ENCODE measurements at regions not wholly inside any gene's neighbourhood (a gene's known extent, or its start where the extent isn't known, plus 50 kb on each side); places are given as distances from the start of the nearest gene placed in this dataset.

DNA sequence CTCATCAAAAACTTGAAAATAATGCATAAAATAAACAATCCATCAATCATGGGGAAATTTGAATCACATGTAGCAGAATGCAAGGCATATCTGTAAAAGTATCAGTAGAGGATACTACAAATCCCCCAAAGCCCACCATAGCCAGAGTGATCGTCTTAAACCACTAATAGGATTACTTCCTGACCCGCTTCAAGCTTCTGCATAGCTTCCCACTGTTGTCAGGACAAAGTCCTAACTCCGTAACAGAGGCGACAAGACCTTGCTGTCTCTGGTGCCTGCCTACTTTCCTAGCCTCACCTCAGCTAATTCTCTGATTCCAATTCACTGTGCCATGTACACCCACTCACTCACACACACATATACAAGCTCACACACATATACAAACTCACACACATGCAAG is 161.2 kb upstream of the NFIA start:
- TF ChIP-seq ZNF121 (CRISPR knock-in tag; IDR thresholded peaks at IDR 0.05) (no peak), ZNF138 (CRISPR knock-in tag; conservative IDR thresholded peaks at IDR 0.05) (no peak), ETV6 (CRISPR knock-in tag; IDR thresholded peaks at IDR 0.05) (no peak), MXD4 (CRISPR knock-in tag; IDR thresholded peaks at IDR 0.05; ENCODE audit: borderline replicate concordance) (no peak), ZNF263 (CRISPR knock-in tag; IDR thresholded peaks at IDR 0.05; ENCODE audit: low read depth) (no peak), GABPB1 (CRISPR knock-in tag; IDR thresholded peaks at IDR 0.05) (no peak), E2F1 (CRISPR knock-in tag; IDR thresholded peaks at IDR 0.05) (no peak), SMAD3 (CRISPR knock-in tag; IDR thresholded peaks at IDR 0.05; ENCODE audit: borderline replicate concordance) (no peak), AR (CRISPR knock-in tag; IDR thresholded peaks at IDR 0.05) (no peak), JAZF1 (CRISPR knock-in tag; IDR thresholded peaks at IDR 0.05) (no peak), ESRRA (CRISPR knock-in tag; IDR thresholded peaks at IDR 0.05; ENCODE audit: borderline replicate concordance) (no peak), IRF1 (CRISPR knock-in tag; IDR thresholded peaks at IDR 0.05) (no peak), MYBL2 (CRISPR knock-in tag; IDR thresholded peaks at IDR 0.05) (no peak), ZNF423 (CRISPR knock-in tag; IDR thresholded peaks at IDR 0.05) (no peak), SOX15 (CRISPR knock-in tag; IDR thresholded peaks at IDR 0.05) (no peak)
- TF ChIP-seq, protein P1, sequence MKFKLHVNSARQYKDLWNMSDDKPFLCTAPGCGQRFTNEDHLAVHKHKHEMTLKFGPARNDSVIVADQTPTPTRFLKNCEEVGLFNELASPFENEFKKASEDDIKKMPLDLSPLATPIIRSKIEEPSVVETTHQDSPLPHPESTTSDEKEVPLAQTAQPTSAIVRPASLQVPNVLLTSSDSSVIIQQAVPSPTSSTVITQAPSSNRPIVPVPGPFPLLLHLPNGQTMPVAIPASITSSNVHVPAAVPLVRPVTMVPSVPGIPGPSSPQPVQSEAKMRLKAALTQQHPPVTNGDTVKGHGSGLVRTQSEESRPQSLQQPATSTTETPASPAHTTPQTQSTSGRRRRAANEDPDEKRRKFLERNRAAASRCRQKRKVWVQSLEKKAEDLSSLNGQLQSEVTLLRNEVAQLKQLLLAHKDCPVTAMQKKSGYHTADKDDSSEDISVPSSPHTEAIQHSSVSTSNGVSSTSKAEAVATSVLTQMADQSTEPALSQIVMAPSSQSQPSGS (CRISPR knock-in tag; IDR thresholded peaks at IDR 0.05; ENCODE audit: borderline replicate concordance, low read depth): no peak
- TF ChIP-seq, protein P2, sequence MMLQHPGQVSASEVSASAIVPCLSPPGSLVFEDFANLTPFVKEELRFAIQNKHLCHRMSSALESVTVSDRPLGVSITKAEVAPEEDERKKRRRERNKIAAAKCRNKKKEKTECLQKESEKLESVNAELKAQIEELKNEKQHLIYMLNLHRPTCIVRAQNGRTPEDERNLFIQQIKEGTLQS (CRISPR knock-in tag; conservative IDR thresholded peaks at IDR 0.05): no peak
- TF ChIP-seq, protein P3, sequence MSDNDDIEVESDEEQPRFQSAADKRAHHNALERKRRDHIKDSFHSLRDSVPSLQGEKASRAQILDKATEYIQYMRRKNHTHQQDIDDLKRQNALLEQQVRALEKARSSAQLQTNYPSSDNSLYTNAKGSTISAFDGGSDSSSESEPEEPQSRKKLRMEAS (CRISPR knock-in tag; IDR thresholded peaks at IDR 0.05): no peak
- Mint-ChIP-seq H3K27me3 (ENCODE audit: low read depth) (no peaks in the 10 kb centered on the region; the same call in none of the 2 replicates), H3K36me3 (no peaks in the 10 kb centered on the region), H3K4me3 (no peak overlapping the region), H3K27ac (no peak overlapping the region), H3K4me1 (peaks cover 26% of the 10 kb centered on the region), H3K9me3 (no peaks in the 10 kb centered on the region)
- ChIA-PET POLR2A (no interaction called here), CTCF (interaction anchor here (1.3 kb wide), 1 partner anchor 129 kb away, joined by 3 read pairs; no protein-coding TSS in a partner anchor)
- DNase-seq (ENCODE audit: low spot score) (no peak), ATAC-seq (no peak)

DNA sequence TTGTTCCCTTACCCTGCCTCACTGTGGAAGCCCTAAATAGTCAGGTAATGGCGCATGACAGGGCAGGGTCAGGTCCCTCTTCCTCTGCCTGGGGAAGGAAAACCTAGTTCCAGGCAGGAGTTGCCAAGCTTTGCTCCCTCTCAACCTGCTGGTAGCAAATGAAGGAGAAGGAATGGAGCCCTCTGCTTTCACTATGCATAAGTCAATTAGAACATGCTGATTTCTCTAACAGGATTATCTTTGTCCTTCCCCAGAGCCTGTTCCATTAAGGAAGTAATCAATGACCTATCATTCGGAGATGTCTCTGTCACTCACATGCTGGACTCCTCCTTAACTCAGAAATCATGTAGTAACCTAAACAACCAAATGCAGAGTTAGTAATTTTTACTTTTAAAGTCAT is 161.8 kb upstream of the NFIA start:
- DNase-seq (ENCODE audit: low spot score) (no peak), ATAC-seq (no peak)
- POLR2A ChIA-PET: no interaction called here
- Mint-ChIP-seq H3K27me3 (ENCODE audit: low read depth) (no peaks in the 10 kb centered on the region; the same call in none of the 2 replicates), H3K27ac (no peak overlapping the region), H3K9me3 (no peaks in the 10 kb centered on the region), H3K4me1 (peaks cover 24% of the 10 kb centered on the region), H3K4me3 (no peak overlapping the region), H3K36me3 (no peaks in the 10 kb centered on the region)
- CTCF ChIA-PET: interaction anchor here (1.3 kb wide), 1 partner anchor 130 kb away, joined by 3 read pairs; no protein-coding TSS in a partner anchor
- TF ChIP-seq, protein P4, sequence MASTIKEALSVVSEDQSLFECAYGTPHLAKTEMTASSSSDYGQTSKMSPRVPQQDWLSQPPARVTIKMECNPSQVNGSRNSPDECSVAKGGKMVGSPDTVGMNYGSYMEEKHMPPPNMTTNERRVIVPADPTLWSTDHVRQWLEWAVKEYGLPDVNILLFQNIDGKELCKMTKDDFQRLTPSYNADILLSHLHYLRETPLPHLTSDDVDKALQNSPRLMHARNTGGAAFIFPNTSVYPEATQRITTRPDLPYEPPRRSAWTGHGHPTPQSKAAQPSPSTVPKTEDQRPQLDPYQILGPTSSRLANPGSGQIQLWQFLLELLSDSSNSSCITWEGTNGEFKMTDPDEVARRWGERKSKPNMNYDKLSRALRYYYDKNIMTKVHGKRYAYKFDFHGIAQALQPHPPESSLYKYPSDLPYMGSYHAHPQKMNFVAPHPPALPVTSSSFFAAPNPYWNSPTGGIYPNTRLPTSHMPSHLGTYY (CRISPR knock-in tag; IDR thresholded peaks at IDR 0.05): no peak
- TF ChIP-seq, protein P3 (CRISPR knock-in tag; IDR thresholded peaks at IDR 0.05): no peak
- TF ChIP-seq, protein P5, sequence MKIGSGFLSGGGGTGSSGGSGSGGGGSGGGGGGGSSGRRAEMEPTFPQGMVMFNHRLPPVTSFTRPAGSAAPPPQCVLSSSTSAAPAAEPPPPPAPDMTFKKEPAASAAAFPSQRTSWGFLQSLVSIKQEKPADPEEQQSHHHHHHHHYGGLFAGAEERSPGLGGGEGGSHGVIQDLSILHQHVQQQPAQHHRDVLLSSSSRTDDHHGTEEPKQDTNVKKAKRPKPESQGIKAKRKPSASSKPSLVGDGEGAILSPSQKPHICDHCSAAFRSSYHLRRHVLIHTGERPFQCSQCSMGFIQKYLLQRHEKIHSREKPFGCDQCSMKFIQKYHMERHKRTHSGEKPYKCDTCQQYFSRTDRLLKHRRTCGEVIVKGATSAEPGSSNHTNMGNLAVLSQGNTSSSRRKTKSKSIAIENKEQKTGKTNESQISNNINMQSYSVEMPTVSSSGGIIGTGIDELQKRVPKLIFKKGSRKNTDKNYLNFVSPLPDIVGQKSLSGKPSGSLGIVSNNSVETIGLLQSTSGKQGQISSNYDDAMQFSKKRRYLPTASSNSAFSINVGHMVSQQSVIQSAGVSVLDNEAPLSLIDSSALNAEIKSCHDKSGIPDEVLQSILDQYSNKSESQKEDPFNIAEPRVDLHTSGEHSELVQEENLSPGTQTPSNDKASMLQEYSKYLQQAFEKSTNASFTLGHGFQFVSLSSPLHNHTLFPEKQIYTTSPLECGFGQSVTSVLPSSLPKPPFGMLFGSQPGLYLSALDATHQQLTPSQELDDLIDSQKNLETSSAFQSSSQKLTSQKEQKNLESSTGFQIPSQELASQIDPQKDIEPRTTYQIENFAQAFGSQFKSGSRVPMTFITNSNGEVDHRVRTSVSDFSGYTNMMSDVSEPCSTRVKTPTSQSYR (CRISPR knock-in tag; IDR thresholded peaks at IDR 0.05): no peak
- TF ChIP-seq GRHL2 (CRISPR knock-in tag; IDR thresholded peaks at IDR 0.05; ENCODE audit: insufficient replicate concordance, severe bottlenecking): no peak
- TF ChIP-seq, protein P1 (CRISPR knock-in tag; IDR thresholded peaks at IDR 0.05; ENCODE audit: borderline replicate concordance, low read depth): no peak
- no peak for TF ChIP-seq ZNF317 (CRISPR knock-in tag; IDR thresholded peaks at IDR 0.05; ENCODE audit: borderline replicate concordance, low read depth)
